Endodermal cell (in vitro differentiated cells): ENCODE measurements at regions not wholly inside any gene's neighbourhood (a gene's known extent, or its start where the extent isn't known, plus 50 kb on each side); places are given as distances from the start of the nearest gene placed in this dataset.

Experiments
- DNase-seq: peaks from one replicate; pipeline ENCODE4 v3.0.0-alpha.2; 2017
- H3K27ac ChIP-seq: 2 replicates; pipeline ENCODE4 v1.5.1; 2013; ENCODE audit warnings: mild to moderate bottlenecking, low read depth, low read length, moderate library complexity
- H3K27me3 ChIP-seq: 2 replicates; pipeline ENCODE4 v1.6.1; 2013; ENCODE audit warnings: mild to moderate bottlenecking, low read length, moderate library complexity; ENCODE audit not compliant: insufficient read depth, control insufficient read depth, poor library complexity, severe bottlenecking
- H3K36me3 ChIP-seq: 2 replicates; pipeline ENCODE4 v1.7.0; 2013; ENCODE audit warnings: mild to moderate bottlenecking, low read length, moderate library complexity; ENCODE audit not compliant: control insufficient read depth, insufficient read depth
- H3K4me1 ChIP-seq: one replicate; pipeline ENCODE4 v1.7.0; 2013; ENCODE audit warnings: low read length; ENCODE audit not compliant: control insufficient read depth, insufficient read depth
- H3K4me3 ChIP-seq: 2 replicates; pipeline ENCODE4 v1.5.1; 2013; ENCODE audit warnings: mild to moderate bottlenecking, low read length, moderate library complexity
- H3K9ac ChIP-seq: 2 replicates; pipeline ENCODE4 v1.6.1; 2013; ENCODE audit warnings: mild to moderate bottlenecking, low read length, moderate library complexity; ENCODE audit not compliant: poor library complexity, severe bottlenecking; ENCODE audit errors: extremely low read depth
- H3K9me3 ChIP-seq: 2 replicates; pipeline ENCODE4 v1.6.1; 2013; ENCODE audit warnings: mild to moderate bottlenecking, low read length, moderate library complexity; ENCODE audit not compliant: control insufficient read depth
- H3K27ac Mint-ChIP-seq: 2 replicates; pipeline ENCODE4 v1.8.0; 2020; ENCODE audit warnings: mixed read lengths
- H3K27me3 Mint-ChIP-seq: 2 replicates; pipeline ENCODE4 v1.8.0; 2021; ENCODE audit warnings: mild to moderate bottlenecking, mixed read lengths; ENCODE audit not compliant: insufficient read depth
- H3K36me3 Mint-ChIP-seq: 2 replicates; pipeline ENCODE4 v1.8.0; 2020; ENCODE audit warnings: low read depth, mixed read lengths
- H3K4me1 Mint-ChIP-seq: 2 replicates; pipeline ENCODE4 v1.8.0; 2020; ENCODE audit warnings: mixed read lengths
- H3K4me3 Mint-ChIP-seq: 2 replicates; pipeline ENCODE4 v1.8.0; 2020; ENCODE audit warnings: mild to moderate bottlenecking, moderate library complexity, mixed read lengths
- H3K9me3 Mint-ChIP-seq: 2 replicates; pipeline ENCODE4 v1.8.0; 2020; ENCODE audit warnings: mild to moderate bottlenecking, mixed read lengths
- WGBS, 2 experiments: methylation state at CpG; one replicate each; pipeline versions ENCODE4 v1.1.5 to v1.1.7; 2013; ENCODE audit warnings: missing lambda C conversion rate in 2 of 2, mixed read lengths in 1 of 2; ENCODE audit not compliant: insufficient coverage in 1 of 2, insufficient read length in 1 of 2; 5-methylcytosine and 5-hydroxymethylcytosine counted together
- TF ChIP-seq, protein P1 (sequence below): fragments of 200-600 bp; sonication (generic); conservative IDR thresholded peaks from 2 replicates; pipeline ENCODE4 v1.5.0; 2021; ENCODE audit warnings: antibody characterized with exemption, mild to moderate bottlenecking

DNA sequence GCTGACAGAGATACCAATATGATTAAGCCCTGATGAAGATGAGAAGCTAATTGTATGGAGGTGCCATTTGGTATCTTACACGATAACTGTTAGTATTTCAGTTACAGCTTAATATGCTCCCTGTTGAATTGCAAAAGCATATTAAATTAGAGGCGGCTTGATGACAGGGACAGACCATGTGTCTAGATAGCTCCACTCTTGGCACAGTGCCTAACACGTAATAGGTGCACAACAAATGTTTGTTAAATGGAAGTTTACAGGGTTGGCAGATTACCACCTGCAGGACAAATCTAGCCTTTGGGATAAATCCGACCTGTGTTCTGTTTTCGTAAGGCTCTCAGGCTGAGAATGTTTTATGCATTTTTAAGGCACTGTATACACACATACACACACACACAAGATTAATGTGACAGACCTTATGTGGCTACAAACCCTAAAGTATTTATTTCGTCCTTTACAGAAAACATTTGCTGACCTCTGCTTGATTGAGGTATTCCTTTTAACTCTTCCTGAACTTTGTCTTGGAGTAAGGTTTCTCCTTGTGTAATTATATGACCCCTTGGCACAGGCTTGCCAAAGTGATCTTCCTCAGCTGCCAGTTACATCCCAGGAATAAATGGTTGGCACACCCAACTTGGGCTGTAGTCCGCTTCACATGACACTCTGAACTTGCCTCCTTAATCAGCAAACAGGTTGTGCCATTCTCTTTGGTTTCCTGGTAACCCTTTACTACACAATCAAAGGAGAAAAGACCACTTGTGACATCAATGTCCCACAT lies 348.9 kb downstream of the HRH4 start:
- no peaks in the 10 kb centered on the region for H3K27me3 Mint-ChIP-seq
- H3K4me1 Mint-ChIP-seq, result peaks cover 10% of the 10 kb centered on the region
- TF ChIP-seq, protein P1, sequence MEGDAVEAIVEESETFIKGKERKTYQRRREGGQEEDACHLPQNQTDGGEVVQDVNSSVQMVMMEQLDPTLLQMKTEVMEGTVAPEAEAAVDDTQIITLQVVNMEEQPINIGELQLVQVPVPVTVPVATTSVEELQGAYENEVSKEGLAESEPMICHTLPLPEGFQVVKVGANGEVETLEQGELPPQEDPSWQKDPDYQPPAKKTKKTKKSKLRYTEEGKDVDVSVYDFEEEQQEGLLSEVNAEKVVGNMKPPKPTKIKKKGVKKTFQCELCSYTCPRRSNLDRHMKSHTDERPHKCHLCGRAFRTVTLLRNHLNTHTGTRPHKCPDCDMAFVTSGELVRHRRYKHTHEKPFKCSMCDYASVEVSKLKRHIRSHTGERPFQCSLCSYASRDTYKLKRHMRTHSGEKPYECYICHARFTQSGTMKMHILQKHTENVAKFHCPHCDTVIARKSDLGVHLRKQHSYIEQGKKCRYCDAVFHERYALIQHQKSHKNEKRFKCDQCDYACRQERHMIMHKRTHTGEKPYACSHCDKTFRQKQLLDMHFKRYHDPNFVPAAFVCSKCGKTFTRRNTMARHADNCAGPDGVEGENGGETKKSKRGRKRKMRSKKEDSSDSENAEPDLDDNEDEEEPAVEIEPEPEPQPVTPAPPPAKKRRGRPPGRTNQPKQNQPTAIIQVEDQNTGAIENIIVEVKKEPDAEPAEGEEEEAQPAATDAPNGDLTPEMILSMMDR, result no peak
- H3K36me3 Mint-ChIP-seq, result peaks cover 4% of the 10 kb centered on the region
- WGBS, 2 experiments, result 94 to 95% methylated on average over 7 of the region's 7 CpGs
- Histone ChIP-seq H3K36me3 (no peaks in the 10 kb centered on the region), H3K27me3 (no peaks in the 10 kb centered on the region), H3K27ac (no peak overlapping the region), H3K9ac (no peak overlapping the region), H3K9me3 (peaks cover 37% of the 10 kb centered on the region), H3K4me3 (no peak overlapping the region), H3K4me1 (no peaks in the 10 kb centered on the region)
- no peak overlapping the region for H3K4me3 Mint-ChIP-seq
- H3K27ac Mint-ChIP-seq, result no peak overlapping the region
- H3K9me3 Mint-ChIP-seq, result peaks cover 20% of the 10 kb centered on the region
- DNase-seq, result no peak

- H3K9me3 ChIP-seq, result peaks cover 37% of the 10 kb centered on the region
- Mint-ChIP-seq H3K4me3 (no peak overlapping the region), H3K36me3 (peaks cover 4% of the 10 kb centered on the region), H3K9me3 (peaks cover 20% of the 10 kb centered on the region), H3K27me3 (no peaks in the 10 kb centered on the region), H3K27ac (no peak overlapping the region), H3K4me1 (peaks cover 17% of the 10 kb centered on the region)
- TF ChIP-seq, protein P1, result no peak
- H3K27me3 ChIP-seq, result no peaks in the 10 kb centered on the region
- no peak overlapping the region for H3K9ac ChIP-seq
- no peaks in the 10 kb centered on the region for H3K4me1 ChIP-seq
- no peaks in the 10 kb centered on the region for H3K36me3 ChIP-seq
- no peak overlapping the region for H3K4me3 ChIP-seq
- 91 to 92% methylated on average over 8 to 9 of the region's 9 CpGs for WGBS, 2 experiments
- H3K27ac ChIP-seq, result no peak overlapping the region
- no peak for DNase-seq
These were observed 350.3 kb downstream of the HRH4 start for GRCh38 chr18:24810561-24811305.

- H3K36me3 ChIP-seq, result no peaks in the 10 kb centered on the region
- Mint-ChIP-seq H3K9me3 (peaks cover 14% of the 10 kb centered on the region), H3K27ac (no peak overlapping the region), H3K4me3 (no peak overlapping the region), H3K4me1 (peaks cover 19% of the 10 kb centered on the region), H3K36me3 (peaks cover 4% of the 10 kb centered on the region), H3K27me3 (no peaks in the 10 kb centered on the region)
- no peak overlapping the region for H3K9ac ChIP-seq
- TF ChIP-seq, protein P1, result no peak
- no peaks in the 10 kb centered on the region for H3K4me1 ChIP-seq
- peaks cover 29% of the 10 kb centered on the region for H3K9me3 ChIP-seq
- no peaks in the 10 kb centered on the region for H3K27me3 ChIP-seq
- 93 to 94% methylated on average over 7 to 11 of the region's 11 CpGs for WGBS, 2 experiments
- no peak overlapping the region for H3K27ac ChIP-seq
- H3K4me3 ChIP-seq, result no peak overlapping the region
- no peak for DNase-seq
These were observed 351.7 kb downstream of the HRH4 start for GRCh38 chr18:24811950-24812681.
